H1 (cell line): ENCODE measurements at regions not wholly inside any gene's neighbourhood (a gene's known extent, or its start where the extent isn't known, plus 50 kb on each side); places are given as distances from the start of the nearest gene placed in this dataset.

Source experiments
- CTCF ChIA-PET: fragments of 300-600 bp; sonication (Branson Sonifier 250); formaldehyde crosslinking; loops from one replicate; lab custom pipeline; 2021; ENCODE audit not compliant: partially characterized antibody; lab: Charles Lee
- POLR2A ChIA-PET: fragments of 300-600 bp; sonication (Branson Sonifier 250); formaldehyde crosslinking; loops from one replicate; lab custom pipeline; 2021; ENCODE audit warnings: inconsistent platforms; ENCODE audit not compliant: partially characterized antibody; lab: Charles Lee
- DNase-seq, 2 experiments: peaks; one replicate each; pipeline versions ENCODE4 v3.0.0 to v3.0.0-alpha.2; 2010 to 2022; ENCODE audit warnings: low spot score in 2 of 2, low read depth in 1 of 2, mixed read lengths in 1 of 2
- FAIRE-seq: peaks from 2 replicates; lab custom pipeline; 2011; peaks lifted over from hg19 to GRCh38; lab: Jason Lieb, UNC
- H2AFZ ChIP-seq: 2 replicates; pipeline ENCODE4 v1.8.1; 2012; ENCODE audit warnings: low read length, inconsistent platforms
- H2AK5ac ChIP-seq: 2 replicates; pipeline ENCODE4 v1.6.1; 2013; ENCODE audit warnings: low read depth, low read length
- H2BK120ac ChIP-seq: replicated peaks from 2 replicates; pipeline ENCODE3; 2013; ENCODE audit warnings: low read depth, low read length, inconsistent platforms
- H2BK12ac ChIP-seq: 2 replicates; pipeline ENCODE4 v1.6.1; 2013; ENCODE audit warnings: low read depth, low read length
- H2BK15ac ChIP-seq: 2 replicates; pipeline ENCODE4 v1.6.1; 2013; ENCODE audit warnings: low read length
- H2BK20ac ChIP-seq: 2 replicates; pipeline ENCODE4 v1.6.1; 2013; ENCODE audit warnings: low read length
- H2BK5ac ChIP-seq: 2 replicates; pipeline ENCODE4 v1.6.1; 2013; ENCODE audit warnings: low read depth, low read length
- H3K14ac ChIP-seq: 2 replicates; pipeline ENCODE4 v1.6.1; 2013; ENCODE audit warnings: inconsistent platforms; ENCODE audit not compliant: insufficient read length
- H3K18ac ChIP-seq: 2 replicates; pipeline ENCODE4 v1.6.1; 2013; ENCODE audit warnings: low read length; ENCODE audit errors: extremely low read depth
- H3K23ac ChIP-seq: 2 replicates; pipeline ENCODE4 v1.6.1; 2013; ENCODE audit warnings: inconsistent platforms; ENCODE audit not compliant: insufficient read length
- H3K23me2 ChIP-seq: 2 replicates; pipeline ENCODE4 v1.6.1; 2013; ENCODE audit warnings: low read depth, low read length
- H3K27ac ChIP-seq: 2 replicates; pipeline ENCODE4 v1.6.1; 2011; ENCODE audit warnings: low read depth, low read length, inconsistent platforms
- H3K27me3 ChIP-seq, 4 experiments: replicated peaks in 1 of 4; 1 replicate in 1 of 4; 2 replicates in 3 of 4; pipeline versions ENCODE4 v1.6.1 to v1.8.1; 2011 to 2013; ENCODE audit warnings: low read length in 3 of 4, mild to moderate bottlenecking in 3 of 4, inconsistent platforms in 2 of 4, mixed read lengths in 2 of 4, moderate library complexity in 1 of 4; ENCODE audit not compliant: control insufficient read depth in 3 of 4, insufficient read depth in 3 of 4; ENCODE audit errors: extremely low read depth in 1 of 4
- H3K36me3 ChIP-seq, 4 experiments: 2 replicates each; pipeline versions ENCODE4 v1.6.1 to v1.8.1; 2011 to 2013; ENCODE audit warnings: mild to moderate bottlenecking in 4 of 4, low read length in 3 of 4, moderate library complexity in 2 of 4, control low read depth in 1 of 4, inconsistent platforms in 1 of 4; ENCODE audit not compliant: insufficient read depth in 4 of 4, control insufficient read depth in 2 of 4
- H3K4ac ChIP-seq: replicated peaks from 2 replicates; pipeline ENCODE3; 2013; ENCODE audit warnings: low read length, low read depth, mixed read lengths, inconsistent platforms; ENCODE audit not compliant: insufficient read length
- H3K4me1 ChIP-seq, 4 experiments: replicated peaks in 1 of 4; 1 replicate in 1 of 4; 2 replicates in 3 of 4; pipeline versions ENCODE4 v1.6.1 to v1.8.1; 2011 to 2013; ENCODE audit warnings: low read length in 3 of 4, inconsistent platforms in 2 of 4, mixed read lengths in 1 of 4; ENCODE audit not compliant: insufficient read depth in 4 of 4, control insufficient read depth in 3 of 4
- H3K4me2 ChIP-seq, 2 experiments: 2 replicates each; pipeline versions ENCODE4 v1.6.1 to v1.8.1; 2011 to 2013; ENCODE audit warnings: low read depth in 2 of 2, low read length in 2 of 2, control low read depth in 1 of 2, inconsistent platforms in 1 of 2, mild to moderate bottlenecking in 1 of 2; ENCODE audit not compliant: insufficient read depth in 1 of 2
- H3K4me3 ChIP-seq, 4 experiments: fragments of 200-600, 300-600 bp in 1 of 4; sonication (generic), shearing (Covaris generic), sonication (Bioruptor Twin) in 1 of 4; 2 replicates each; pipeline versions ENCODE4 v1.5.1 to v1.8.1; 2011 to 2016; ENCODE audit warnings: low read length in 4 of 4, low read depth in 3 of 4, control low read depth in 2 of 4, inconsistent platforms in 2 of 4, mild to moderate bottlenecking in 2 of 4, mixed read lengths in 1 of 4, moderate library complexity in 1 of 4; ENCODE audit not compliant: insufficient read depth in 2 of 4; ENCODE audit errors: extremely low read depth in 1 of 4
- H3K56ac ChIP-seq: replicated peaks from 2 replicates; pipeline ENCODE3; 2013; ENCODE audit warnings: low read depth, mild to moderate bottlenecking, mixed read lengths, low read length, inconsistent platforms; ENCODE audit not compliant: insufficient read length
- H3K79me1 ChIP-seq: 2 replicates; pipeline ENCODE4 v1.6.1; 2013; ENCODE audit warnings: low read depth, low read length, control low read depth
- H3K79me2 ChIP-seq, 2 experiments: 2 replicates each; pipeline versions ENCODE4 v1.6.1 to v1.8.1; 2012 to 2013; ENCODE audit warnings: low read length in 2 of 2, mild to moderate bottlenecking in 2 of 2, inconsistent platforms in 1 of 2; ENCODE audit not compliant: insufficient read depth in 2 of 2, control insufficient read depth in 1 of 2
- H3K9ac ChIP-seq, 4 experiments: replicated peaks in 1 of 4; 1 replicate in 1 of 4; 2 replicates in 3 of 4; pipeline versions ENCODE4 v1.6.1 to v1.8.1; 2011 to 2013; ENCODE audit warnings: low read depth in 3 of 4, low read length in 3 of 4, control low read depth in 2 of 4, mild to moderate bottlenecking in 2 of 4, moderate library complexity in 2 of 4, inconsistent platforms in 1 of 4; ENCODE audit errors: extremely low read depth in 1 of 4
- H3K9me3 ChIP-seq, 2 experiments: 2 replicates each; pipeline versions ENCODE4 v1.6.1 to v1.8.1; 2012 to 2013; ENCODE audit warnings: mild to moderate bottlenecking in 2 of 2, moderate library complexity in 2 of 2, control low read depth in 1 of 2, inconsistent platforms in 1 of 2, low read depth in 1 of 2, low read length in 1 of 2, mixed read lengths in 1 of 2; ENCODE audit not compliant: insufficient read depth in 2 of 2
- H4K20me1 ChIP-seq, 2 experiments: replicated peaks in 1 of 2; 2 replicates each; pipeline versions ENCODE3 to v1.8.1; 2011 to 2013; ENCODE audit warnings: inconsistent platforms in 2 of 2, low read length in 2 of 2, mild to moderate bottlenecking in 1 of 2; ENCODE audit not compliant: insufficient read depth in 2 of 2, control insufficient read depth in 1 of 2
- H4K5ac ChIP-seq: 2 replicates; pipeline ENCODE4 v1.6.1; 2013; ENCODE audit warnings: low read length, low read depth, mixed read lengths, inconsistent platforms; ENCODE audit not compliant: insufficient read length
- H4K8ac ChIP-seq: 2 replicates; pipeline ENCODE4 v1.8.0; 2013; ENCODE audit warnings: mild to moderate bottlenecking, moderate library complexity, low read length, inconsistent platforms; ENCODE audit not compliant: insufficient read depth; ENCODE audit errors: extremely low read depth
- H4K91ac ChIP-seq: replicated peaks from 2 replicates; pipeline ENCODE3; 2013; ENCODE audit warnings: low read length, mixed read lengths, inconsistent platforms; ENCODE audit not compliant: insufficient read length
- CHD2 ChIP-seq: IDR thresholded peaks from 2 replicates; pipeline ENCODE4 v1.6.1; 2012; ENCODE audit warnings: low read length, improper control_type of control experiment
- WGBS, 2 experiments: shearing (Covaris generic) in 1 of 2; methylation state at CpG; one replicate each; pipeline versions ENCODE4 v1.1.6 to v1.1.7; 2013 to 2015; ENCODE audit warnings: low lambda C conversion rate in 2 of 2, mixed read lengths in 2 of 2, inconsistent platforms in 1 of 2, low coverage in 1 of 2, missing lambda C conversion rate in 1 of 2; ENCODE audit not compliant: insufficient replicate concordance in 2 of 2, insufficient coverage in 1 of 2, insufficient read length in 1 of 2; ENCODE audit errors: extremely low coverage in 1 of 2, missing lambda C conversion rate in 1 of 2; 5-methylcytosine and 5-hydroxymethylcytosine counted together

DNA sequence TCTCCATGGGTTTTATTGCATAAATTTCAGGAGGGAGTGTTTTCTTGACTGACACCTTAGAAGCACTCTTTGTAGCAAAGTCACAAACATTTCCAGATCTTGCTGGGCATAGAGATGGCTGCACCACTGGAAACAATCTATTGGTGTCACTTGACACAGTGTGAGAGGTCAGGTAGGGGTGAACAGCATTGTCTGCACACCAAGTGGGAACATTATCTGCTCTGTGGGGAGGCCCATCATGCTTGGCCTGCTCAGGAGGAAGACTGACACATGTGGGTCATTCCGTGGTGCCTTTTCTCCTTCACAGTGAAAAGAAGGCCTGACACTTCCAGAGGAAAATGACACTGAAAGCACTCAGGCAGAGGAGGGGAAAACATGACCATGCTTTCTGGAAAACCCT, 149.9 kb upstream of the GALNT15 start:
- Histone ChIP-seq H3K4me2 (no peak overlapping the region), H3K9me3 (peaks cover 0 to 9% of the 10 kb centered on the region in 2 experiments; a peak in 1 of 4 replicates), H3K9ac (no peak overlapping the region), H3K79me1 (no peaks in the 10 kb centered on the region), H3K79me2 (no peaks in the 10 kb centered on the region), H4K91ac (no peak overlapping the region), H3K14ac (no peak overlapping the region), H2AK5ac (no peak overlapping the region), H3K4me3 (no peak overlapping the region), H3K56ac (no peak overlapping the region), H3K4me1 (no peaks in the 10 kb centered on the region), H3K27ac (no peak overlapping the region), H4K5ac (no peak overlapping the region), H2BK12ac (no peak overlapping the region), H3K18ac (no peak overlapping the region), H3K36me3 (no peaks in the 10 kb centered on the region), H2AFZ (no peak overlapping the region), H3K27me3 (no peaks in the 10 kb centered on the region), H4K8ac (no peak overlapping the region), H2BK20ac (no peak overlapping the region), H2BK15ac (no peak overlapping the region), H4K20me1 (no peaks in the 10 kb centered on the region), H3K23me2 (no peaks in the 10 kb centered on the region), H2BK120ac (no peak overlapping the region), H2BK5ac (no peak overlapping the region), H3K4ac (no peak overlapping the region), H3K23ac (no peak overlapping the region)
- 55% methylated on average over 1 of the region's 1 CpG; no CpG with 5 or more reads in 1 of the 2 experiments for WGBS, 2 experiments
- FAIRE-seq (no peak), DNase-seq (no peak)
- CTCF ChIA-PET: interaction anchor here (0.6 kb wide), 1 partner anchor 170 kb away, joined by 3 read pairs; no protein-coding TSS in a partner anchor
- TF ChIP-seq CHD2: no peak
- POLR2A ChIA-PET: no interaction called here
